PC-9 (cell line): ENCODE measurements at regions not wholly inside any gene's neighbourhood (a gene's known extent, or its start where the extent isn't known, plus 50 kb on each side); places are given as distances from the start of the nearest gene placed in this dataset.

Source experiments
- BruUV-seq: library from RNA; stranded (reverse); fragments of 400-500 nt; replicated peaks from 2 replicates; lab custom pipeline; 2021; lab: Mats Ljungman, UMichigan
- CTCF ChIA-PET: fragments of 300-600 bp; sonication (Branson Sonifier 250); formaldehyde crosslinking; loops from one replicate; lab custom pipeline; 2022; ENCODE audit warnings: antibody characterized with exemption; lab: Charles Lee
- POLR2A ChIA-PET: fragments of 300-600 bp; sonication (Branson Sonifier 250); formaldehyde crosslinking; loops from one replicate; lab custom pipeline; 2022; ENCODE audit warnings: antibody characterized with exemption; ENCODE audit not compliant: unreplicated experiment; lab: Charles Lee
- DNase-seq, 2 experiments: peaks; one replicate each; pipeline versions ENCODE4 v3.0.0 to v3.0.0-alpha.2; 2015 to 2022; ENCODE audit warnings: mixed read lengths in 1 of 2
- H2AFZ ChIP-seq: fragments of 200-600 bp; sonication (generic); 2 replicates; pipeline ENCODE4 v1.8.1; 2017; ENCODE audit warnings: antibody characterized with exemption
- H3F3A ChIP-seq: fragments of 200-600 bp; sonication (generic); 2 replicates; pipeline ENCODE4 v1.8.1; 2017; ENCODE audit warnings: antibody characterized with exemption, mild to moderate bottlenecking, low read depth; ENCODE audit not compliant: insufficient read depth
- H3K27ac ChIP-seq: fragments of 200-600 bp; sonication (generic); 2 replicates; pipeline ENCODE4 v1.6.1; 2016; ENCODE audit warnings: mixed run types
- H3K27me3 ChIP-seq: fragments of 200-600 bp; sonication (generic); 2 replicates; pipeline ENCODE4 v1.6.1; 2016; ENCODE audit warnings: low read depth, mixed run types; ENCODE audit not compliant: insufficient read depth
- H3K36me3 ChIP-seq: fragments of 200-600 bp; sonication (generic); 2 replicates; pipeline ENCODE4 v1.6.1; 2016; ENCODE audit warnings: low read depth, mixed run types
- H3K4me1 ChIP-seq: fragments of 200-600 bp; sonication (generic); replicated peaks from 2 replicates; pipeline ENCODE4 v1.6.1; 2016; ENCODE audit warnings: mixed run types; ENCODE audit not compliant: insufficient read depth
- H3K4me2 ChIP-seq: fragments of 200-600 bp; sonication (generic); 2 replicates; pipeline ENCODE4 v1.6.1; 2017; ENCODE audit warnings: mixed run types
- H3K4me3 ChIP-seq: fragments of 200-600 bp; sonication (generic); 2 replicates; pipeline ENCODE4 v1.6.1; 2016; ENCODE audit warnings: mixed run types
- H3K79me2 ChIP-seq: fragments of 200-600 bp; sonication (generic); 2 replicates; pipeline ENCODE4 v1.6.1; 2017; ENCODE audit warnings: low read depth, mixed run types
- H3K9me2 ChIP-seq: fragments of 200-600 bp; sonication (generic); 2 replicates; pipeline ENCODE4 v1.8.1; 2017; ENCODE audit warnings: mild to moderate bottlenecking; ENCODE audit not compliant: insufficient read depth
- H3K9me3 ChIP-seq: fragments of 200-600 bp; sonication (generic); 2 replicates; pipeline ENCODE4 v1.8.1; 2016; ENCODE audit warnings: low read depth; ENCODE audit not compliant: insufficient read depth
- H4K20me1 ChIP-seq: fragments of 200-600 bp; sonication (generic); 2 replicates; pipeline ENCODE4 v1.8.1; 2017; ENCODE audit not compliant: insufficient read depth
- EZH2 ChIP-seq: fragments of 200-600 bp; sonication (generic); IDR thresholded peaks from 2 replicates; pipeline ENCODE4 v1.8.0; 2017; ENCODE audit warnings: antibody characterized with exemption, low read depth
- intact Hi-C: fragments of 100-400 bp; cut with micrococcal nuclease; formaldehyde crosslinking; loops from one replicate; pipeline ENCODE4 v1.10.0; 2022; ENCODE audit not compliant: unreplicated experiment
- TF ChIP-seq, protein P1 (sequence below): fragments of 200-600 bp; sonication (generic); conservative IDR thresholded peaks from 2 replicates; pipeline ENCODE4 v1.6.1; 2017; ENCODE audit warnings: mixed run types, antibody characterized with exemption, mild to moderate bottlenecking, moderate library complexity

DNA sequence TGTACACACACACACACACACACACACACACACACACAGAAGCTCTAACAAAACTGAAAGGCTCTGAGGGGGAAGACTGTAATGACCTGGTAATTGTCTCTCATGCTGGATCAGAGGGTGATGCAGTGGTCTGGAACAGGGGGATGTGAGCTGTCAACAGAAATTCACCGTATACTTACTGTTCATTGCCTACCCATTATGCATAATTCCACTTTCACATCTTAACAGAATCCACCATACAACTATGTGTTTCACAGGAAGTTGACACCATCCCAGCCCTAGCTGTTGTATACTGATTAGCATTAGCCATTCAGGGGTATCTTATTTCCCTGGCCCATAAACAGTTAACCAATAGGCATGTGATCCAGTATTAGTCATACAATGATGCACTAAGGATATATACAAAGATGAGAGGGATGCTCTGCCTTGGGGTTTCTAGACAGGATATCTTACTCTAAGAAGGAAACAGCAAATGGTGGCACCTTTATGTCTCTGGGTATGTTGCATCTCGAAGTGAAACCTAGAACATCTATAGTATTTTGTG lies 396.5 kb upstream of the BRINP1 start:
- no peaks in the 10 kb centered on the region for H3K79me2 ChIP-seq
- no peaks in the 10 kb centered on the region for H3K27me3 ChIP-seq
- TF ChIP-seq EZH2: no peak
- TF ChIP-seq, protein P1, sequence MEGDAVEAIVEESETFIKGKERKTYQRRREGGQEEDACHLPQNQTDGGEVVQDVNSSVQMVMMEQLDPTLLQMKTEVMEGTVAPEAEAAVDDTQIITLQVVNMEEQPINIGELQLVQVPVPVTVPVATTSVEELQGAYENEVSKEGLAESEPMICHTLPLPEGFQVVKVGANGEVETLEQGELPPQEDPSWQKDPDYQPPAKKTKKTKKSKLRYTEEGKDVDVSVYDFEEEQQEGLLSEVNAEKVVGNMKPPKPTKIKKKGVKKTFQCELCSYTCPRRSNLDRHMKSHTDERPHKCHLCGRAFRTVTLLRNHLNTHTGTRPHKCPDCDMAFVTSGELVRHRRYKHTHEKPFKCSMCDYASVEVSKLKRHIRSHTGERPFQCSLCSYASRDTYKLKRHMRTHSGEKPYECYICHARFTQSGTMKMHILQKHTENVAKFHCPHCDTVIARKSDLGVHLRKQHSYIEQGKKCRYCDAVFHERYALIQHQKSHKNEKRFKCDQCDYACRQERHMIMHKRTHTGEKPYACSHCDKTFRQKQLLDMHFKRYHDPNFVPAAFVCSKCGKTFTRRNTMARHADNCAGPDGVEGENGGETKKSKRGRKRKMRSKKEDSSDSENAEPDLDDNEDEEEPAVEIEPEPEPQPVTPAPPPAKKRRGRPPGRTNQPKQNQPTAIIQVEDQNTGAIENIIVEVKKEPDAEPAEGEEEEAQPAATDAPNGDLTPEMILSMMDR: no peak
- BruUV-seq: no TSS peak
- H2AFZ ChIP-seq: no peak overlapping the region
- H3F3A ChIP-seq: no peaks in the 10 kb centered on the region
- no peak for DNase-seq
- H3K27ac ChIP-seq: no peak overlapping the region
- intact Hi-C loops: no loop called here
- no peak overlapping the region for H3K4me2 ChIP-seq
- no peak overlapping the region for H3K4me3 ChIP-seq
- H3K4me1 ChIP-seq: no peaks in the 10 kb centered on the region
- no peaks in the 10 kb centered on the region for H4K20me1 ChIP-seq
- ChIA-PET CTCF (no interaction called here), POLR2A (no interaction called here)
- H3K36me3 ChIP-seq: no peaks in the 10 kb centered on the region
- no peaks in the 10 kb centered on the region for H3K9me3 ChIP-seq
- no peaks in the 10 kb centered on the region for H3K9me2 ChIP-seq

DNA sequence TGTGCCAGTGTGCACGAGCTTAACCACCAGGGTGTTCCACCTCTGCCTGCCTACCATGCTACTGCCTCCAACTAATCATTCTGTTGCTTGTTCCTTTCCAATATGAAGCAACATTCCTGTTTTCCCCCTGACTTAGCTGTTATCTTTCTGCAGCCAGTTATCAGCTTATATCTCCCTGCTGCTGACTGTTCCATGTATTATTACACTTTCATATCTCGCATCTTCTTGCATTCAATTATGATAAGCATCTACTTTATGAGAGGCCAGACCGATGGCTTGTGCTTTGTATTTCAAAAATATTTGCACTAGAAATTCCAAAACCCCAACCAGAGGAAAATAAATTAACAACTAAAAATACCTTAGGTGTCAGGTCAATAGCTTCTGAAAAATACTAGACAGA lies 394.0 kb upstream of the BRINP1 start:
- H3K36me3 ChIP-seq: no peaks in the 10 kb centered on the region
- no peak for TF ChIP-seq EZH2
- TF ChIP-seq, protein P1: no peak
- no peak overlapping the region for H3K4me2 ChIP-seq
- no peaks in the 10 kb centered on the region for H3K4me1 ChIP-seq
- ChIA-PET CTCF (no interaction called here), POLR2A (no interaction called here)
- H4K20me1 ChIP-seq: no peaks in the 10 kb centered on the region
- H2AFZ ChIP-seq: no peak overlapping the region
- no peaks in the 10 kb centered on the region for H3K9me2 ChIP-seq
- H3K27ac ChIP-seq: no peak overlapping the region
- no peaks in the 10 kb centered on the region for H3F3A ChIP-seq
- intact Hi-C loops: no loop called here
- H3K9me3 ChIP-seq: no peaks in the 10 kb centered on the region
- no peak for DNase-seq
- H3K79me2 ChIP-seq: no peaks in the 10 kb centered on the region
- H3K4me3 ChIP-seq: no peak overlapping the region
- no TSS peak for BruUV-seq
- H3K27me3 ChIP-seq: no peaks in the 10 kb centered on the region

DNA sequence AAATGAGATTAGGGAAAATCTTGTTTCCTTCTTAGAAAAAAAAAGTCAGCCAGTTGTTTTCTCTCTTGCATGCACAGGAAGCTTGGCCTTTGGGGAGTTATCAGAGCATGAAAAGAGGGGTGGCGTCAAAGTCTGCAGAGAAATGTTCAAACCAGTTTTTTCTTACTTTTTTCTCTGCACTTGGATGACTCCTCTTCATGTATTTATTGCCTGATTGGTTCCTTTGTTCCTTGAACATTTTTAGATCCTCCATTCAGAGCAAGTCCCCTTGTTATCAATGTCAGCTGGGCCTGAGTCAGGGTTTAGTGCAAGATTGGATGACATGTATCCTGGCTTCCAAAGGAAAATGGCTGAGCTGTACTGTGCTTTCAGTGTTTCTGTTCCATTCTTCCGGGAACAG lies 392.6 kb upstream of the BRINP1 start:
- TF ChIP-seq EZH2: no peak
- TF ChIP-seq, protein P1: no peak
- intact Hi-C loops: no loop called here
- Histone ChIP-seq H3K4me1 (no peaks in the 10 kb centered on the region), H3K4me3 (no peak overlapping the region), H3K27me3 (no peaks in the 10 kb centered on the region), H3K36me3 (no peaks in the 10 kb centered on the region), H3K9me3 (no peaks in the 10 kb centered on the region), H3F3A (no peaks in the 10 kb centered on the region), H2AFZ (no peak overlapping the region), H3K27ac (no peak overlapping the region), H4K20me1 (no peaks in the 10 kb centered on the region), H3K9me2 (no peaks in the 10 kb centered on the region), H3K4me2 (no peak overlapping the region), H3K79me2 (no peaks in the 10 kb centered on the region)
- no peak for DNase-seq
- ChIA-PET POLR2A (no interaction called here), CTCF (no interaction called here)
- BruUV-seq: no TSS peak
